Activated CD8-positive, alpha-beta T cell treated with anti-CD3 and anti-CD28 coated beads for 36 hours (primary cell): ENCODE measurements at regions not wholly inside any gene's neighbourhood (a gene's known extent, or its start where the extent isn't known, plus 50 kb on each side); places are given as distances from the start of the nearest gene placed in this dataset.
"Not testable (repeated sequence)": the region's sequence is repeated elsewhere in the genome, so short reads cannot be mapped to it uniquely, and the experiment has no call there.

Experiments
- ATAC-seq: fragments of 200-7000 bp; cut with Tn5 transposase; one replicate; pipeline ENCODE4 v1.10.0; 2021; ENCODE audit warnings: mild to moderate bottlenecking, moderate library complexity
- CTCF ChIA-PET: fragments of 350-600 bp; sonication (Branson Sonifier 250); formaldehyde crosslinking; loops from one replicate; lab custom pipeline; 2021; ENCODE audit warnings: antibody characterized with exemption; lab: Charles Lee
- POLR2A ChIA-PET: fragments of 350-600 bp; sonication (Branson Sonifier 250); formaldehyde crosslinking; loops from one replicate; lab custom pipeline; 2021; ENCODE audit warnings: antibody characterized with exemption; lab: Charles Lee
- DNase-seq: peaks from one replicate; pipeline ENCODE4 v3.0.0-alpha.2; 2020
- H3K27ac Mint-ChIP-seq: one replicate; pipeline ENCODE4 v1.8.0; 2021; ENCODE audit warnings: mild to moderate bottlenecking, mixed read lengths
- H3K27me3 Mint-ChIP-seq: one replicate; pipeline ENCODE4 v1.8.0; 2021; ENCODE audit warnings: mixed read lengths
- H3K36me3 Mint-ChIP-seq: one replicate; pipeline ENCODE4 v1.8.0; 2021; ENCODE audit warnings: low read depth, mixed read lengths
- H3K4me1 Mint-ChIP-seq: one replicate; pipeline ENCODE4 v1.8.0; 2021; ENCODE audit warnings: low read depth, mixed read lengths
- H3K4me3 Mint-ChIP-seq: one replicate; pipeline ENCODE4 v1.8.0; 2021; ENCODE audit warnings: mild to moderate bottlenecking, moderate library complexity, mixed read lengths
- H3K9me3 Mint-ChIP-seq: one replicate; pipeline ENCODE4 v1.8.0; 2021; ENCODE audit warnings: mixed read lengths
- intact Hi-C: fragments of 100-400 bp; cut with micrococcal nuclease; formaldehyde crosslinking; loops from one replicate; pipeline ENCODE4 v1.10.0; 2022
- TF ChIP-seq, protein P1 (sequence below): fragments of 200-600 bp; IDR thresholded peaks from one replicate; pipeline ENCODE4 v1.8.0; 2022; ENCODE audit warnings: antibody characterized with exemption, mild to moderate bottlenecking

DNA sequence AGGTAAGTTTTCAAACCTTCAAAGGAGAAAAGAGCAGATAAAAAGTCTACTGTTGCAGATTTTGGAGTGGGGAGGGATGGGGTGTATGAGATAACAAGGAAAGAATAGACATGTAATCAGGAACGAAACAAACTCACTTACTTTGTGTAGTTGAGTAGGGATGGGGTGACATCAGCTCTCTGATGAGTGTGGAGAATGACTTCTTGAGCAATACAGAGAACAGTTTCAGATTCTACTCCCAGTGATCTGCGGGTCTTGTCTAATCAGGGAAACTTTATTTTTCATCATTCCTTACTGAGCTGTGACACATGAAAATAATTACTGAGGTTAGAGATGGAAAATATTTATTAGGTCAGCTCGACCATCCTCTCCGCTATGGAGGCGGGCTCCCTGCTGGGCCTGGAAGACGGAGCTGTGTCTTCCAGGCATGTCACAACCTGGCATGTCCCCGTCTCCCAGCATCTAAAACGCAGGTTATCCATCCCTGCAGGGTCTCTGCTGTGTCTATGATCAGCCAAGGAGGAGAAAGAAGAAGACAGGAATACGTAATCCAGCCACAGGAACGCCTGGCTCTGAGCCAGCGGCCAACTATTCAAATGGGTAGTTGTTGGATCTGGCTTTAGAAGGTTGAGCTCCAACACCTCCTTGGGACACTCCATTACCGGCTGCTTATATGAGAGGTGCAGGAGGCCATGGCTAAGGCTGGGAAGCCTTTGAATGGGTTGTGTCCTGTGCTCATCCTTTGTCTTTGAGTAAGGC lies 99.0 kb upstream of the SATB2 start:
- no peak for ATAC-seq
- TF ChIP-seq, protein P1, sequence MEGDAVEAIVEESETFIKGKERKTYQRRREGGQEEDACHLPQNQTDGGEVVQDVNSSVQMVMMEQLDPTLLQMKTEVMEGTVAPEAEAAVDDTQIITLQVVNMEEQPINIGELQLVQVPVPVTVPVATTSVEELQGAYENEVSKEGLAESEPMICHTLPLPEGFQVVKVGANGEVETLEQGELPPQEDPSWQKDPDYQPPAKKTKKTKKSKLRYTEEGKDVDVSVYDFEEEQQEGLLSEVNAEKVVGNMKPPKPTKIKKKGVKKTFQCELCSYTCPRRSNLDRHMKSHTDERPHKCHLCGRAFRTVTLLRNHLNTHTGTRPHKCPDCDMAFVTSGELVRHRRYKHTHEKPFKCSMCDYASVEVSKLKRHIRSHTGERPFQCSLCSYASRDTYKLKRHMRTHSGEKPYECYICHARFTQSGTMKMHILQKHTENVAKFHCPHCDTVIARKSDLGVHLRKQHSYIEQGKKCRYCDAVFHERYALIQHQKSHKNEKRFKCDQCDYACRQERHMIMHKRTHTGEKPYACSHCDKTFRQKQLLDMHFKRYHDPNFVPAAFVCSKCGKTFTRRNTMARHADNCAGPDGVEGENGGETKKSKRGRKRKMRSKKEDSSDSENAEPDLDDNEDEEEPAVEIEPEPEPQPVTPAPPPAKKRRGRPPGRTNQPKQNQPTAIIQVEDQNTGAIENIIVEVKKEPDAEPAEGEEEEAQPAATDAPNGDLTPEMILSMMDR = no peak
- intact Hi-C loops = no loop called here
- no peaks in the 10 kb centered on the region for H3K4me1 Mint-ChIP-seq
- DNase-seq = no peak
- no peaks in the 10 kb centered on the region for H3K36me3 Mint-ChIP-seq
- no peaks in the 10 kb centered on the region for H3K27me3 Mint-ChIP-seq
- no peak overlapping the region for H3K4me3 Mint-ChIP-seq
- no peak overlapping the region for H3K27ac Mint-ChIP-seq
- no peaks in the 10 kb centered on the region for H3K9me3 Mint-ChIP-seq
- ChIA-PET POLR2A (no interaction called here), CTCF (no interaction called here)

DNA sequence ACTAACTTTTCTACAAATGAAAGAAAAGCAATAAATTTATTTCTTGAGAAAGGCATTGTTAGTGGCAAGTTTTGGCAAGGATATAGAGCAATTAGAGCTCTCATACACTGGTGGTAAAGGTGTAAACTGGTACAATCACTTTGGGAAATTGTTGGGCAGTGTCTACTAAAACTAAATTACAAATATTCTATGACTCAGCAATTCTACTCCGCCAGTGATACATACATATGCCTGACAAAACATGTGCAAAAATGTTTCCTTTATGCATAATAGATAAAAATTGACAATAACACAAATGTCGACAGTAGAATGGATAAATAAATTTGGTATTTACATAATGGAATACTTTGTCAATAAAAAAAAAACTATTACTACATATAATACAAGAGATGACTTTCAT lies 96.3 kb upstream of the SATB2 start:
- DNase-seq (no peak), ATAC-seq (no peak)
- TF ChIP-seq, protein P1 = no peak
- Mint-ChIP-seq H3K36me3 (no peaks in the 10 kb centered on the region), H3K27me3 (peaks cover 2% of the 10 kb centered on the region), H3K4me3 (no peak overlapping the region), H3K9me3 (peaks cover 1% of the 10 kb centered on the region), H3K4me1 (no peaks in the 10 kb centered on the region), H3K27ac (no peak overlapping the region)
- CTCF ChIA-PET = no interaction called here
- POLR2A ChIA-PET = no interaction called here
- intact Hi-C loops = no loop called here

DNA sequence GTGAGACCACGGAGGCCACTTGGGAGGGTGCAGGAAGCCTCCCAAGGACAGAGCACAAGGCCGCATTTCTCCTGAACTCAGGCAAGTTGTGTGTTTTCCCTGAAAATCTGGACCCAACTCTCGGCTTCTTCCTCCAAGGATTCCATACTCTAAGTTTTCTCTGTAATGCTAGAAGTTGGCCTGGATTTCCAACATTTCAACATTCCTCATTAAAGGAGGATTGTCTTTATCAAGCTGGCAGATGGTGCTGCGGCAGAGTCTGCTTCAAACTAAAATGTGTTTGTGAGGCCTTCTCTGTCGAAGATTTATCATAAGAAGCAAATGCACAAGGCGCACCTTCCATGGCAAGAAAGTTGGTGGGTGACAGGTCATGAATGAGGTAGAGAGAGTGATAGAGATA lies 94.4 kb upstream of the SATB2 start:
- no peaks in the 10 kb centered on the region for H3K4me1 Mint-ChIP-seq
- POLR2A ChIA-PET = no interaction called here
- peaks cover 1% of the 10 kb centered on the region for H3K9me3 Mint-ChIP-seq
- no peaks in the 10 kb centered on the region for H3K36me3 Mint-ChIP-seq
- DNase-seq = no peak
- no peak for ATAC-seq
- H3K4me3 Mint-ChIP-seq = no peak overlapping the region
- peaks cover 2% of the 10 kb centered on the region for H3K27me3 Mint-ChIP-seq
- CTCF ChIA-PET = no interaction called here
- TF ChIP-seq, protein P1 = no peak
- no peak overlapping the region for H3K27ac Mint-ChIP-seq
- intact Hi-C loops = no loop called here

DNA sequence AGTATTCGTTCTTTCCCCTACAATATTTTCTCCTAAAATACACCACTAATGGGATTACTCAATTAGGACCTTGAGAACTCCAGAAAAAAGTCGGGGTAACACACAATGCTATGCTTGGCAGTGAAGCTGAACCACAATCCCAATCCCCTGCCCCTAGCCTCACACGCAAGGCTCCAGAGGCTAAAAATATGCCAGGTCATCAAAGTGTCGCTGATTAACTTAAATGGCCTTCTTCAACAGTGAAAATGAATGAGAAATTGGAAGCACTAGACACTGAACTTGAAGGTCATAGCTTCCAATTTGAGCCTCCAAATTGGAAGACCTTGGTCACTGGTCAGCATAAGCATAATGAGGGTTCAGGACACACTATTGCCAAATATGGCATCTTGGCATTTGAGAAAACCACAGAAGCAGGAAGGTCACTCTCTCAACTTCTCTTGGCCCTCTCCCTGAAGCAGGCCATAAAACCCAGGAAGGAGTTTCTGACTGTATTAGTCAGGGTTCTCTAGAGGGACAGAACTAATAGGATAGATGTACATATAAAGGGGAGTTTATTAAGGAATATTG lies 86.0 kb upstream of the SATB2 start:
- no peak for DNase-seq
- TF ChIP-seq, protein P1 = no peak
- Mint-ChIP-seq H3K4me1 (no peaks in the 10 kb centered on the region), H3K4me3 (no peak overlapping the region), H3K27ac (no peak overlapping the region), H3K9me3 (no peaks in the 10 kb centered on the region), H3K27me3 (peaks cover 10% of the 10 kb centered on the region), H3K36me3 (no peaks in the 10 kb centered on the region)
- intact Hi-C loops = no loop called here
- POLR2A ChIA-PET = interaction anchor here (0.6 kb wide), 1 partner anchor 286 kb away, joined by 3 read pairs; no protein-coding TSS in a partner anchor
- CTCF ChIA-PET = interaction anchor here (0.9 kb wide), 1 partner anchor 55 kb away, joined by 3 read pairs; no protein-coding TSS in a partner anchor
- ATAC-seq = no peak

DNA sequence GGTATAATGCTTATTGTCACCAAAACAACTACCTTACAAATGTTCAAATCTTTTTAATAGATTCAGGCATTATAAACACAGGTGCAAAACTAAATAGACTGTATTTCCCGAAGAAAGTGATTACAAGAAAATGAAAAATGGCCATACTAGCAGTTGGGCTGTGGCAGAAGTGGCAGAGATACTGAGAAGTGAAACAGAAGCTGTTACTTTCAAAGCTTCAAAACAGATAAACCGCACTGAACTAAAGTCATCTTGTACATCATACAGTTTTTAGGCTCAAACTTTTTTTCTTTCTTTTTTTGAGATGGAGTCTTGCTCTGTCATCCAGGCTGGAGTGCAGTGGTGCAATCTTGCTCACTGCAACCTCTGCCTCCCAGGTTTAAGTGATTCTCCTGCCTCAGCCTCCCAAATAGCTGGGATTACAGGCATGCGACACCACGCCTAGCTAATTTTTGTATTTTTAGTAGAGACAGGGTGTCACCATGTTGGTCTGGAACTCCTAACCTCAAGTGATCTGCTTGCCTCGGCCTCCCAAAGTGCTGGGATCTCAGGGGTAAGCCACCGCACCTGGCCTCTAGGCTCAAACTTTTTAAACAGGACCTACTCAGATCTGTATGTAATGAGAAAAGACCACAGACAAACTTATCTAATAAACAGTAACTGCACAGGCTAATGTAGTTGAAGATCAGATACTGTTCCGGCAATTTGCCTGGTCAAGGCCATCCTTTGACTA lies 77.9 kb upstream of the SATB2 start:
- TF ChIP-seq, protein P1 = no peak
- DNase-seq = no peak
- Mint-ChIP-seq H3K9me3 (peaks cover 4% of the 10 kb centered on the region), H3K27me3 (no peaks in the 10 kb centered on the region), H3K4me3 (no peak overlapping the region), H3K36me3 (no peaks in the 10 kb centered on the region), H3K27ac (no peak overlapping the region), H3K4me1 (no peaks in the 10 kb centered on the region)
- CTCF ChIA-PET = no interaction called here
- intact Hi-C loops = no loop called here
- no peak for ATAC-seq
- POLR2A ChIA-PET = no interaction called here

DNA sequence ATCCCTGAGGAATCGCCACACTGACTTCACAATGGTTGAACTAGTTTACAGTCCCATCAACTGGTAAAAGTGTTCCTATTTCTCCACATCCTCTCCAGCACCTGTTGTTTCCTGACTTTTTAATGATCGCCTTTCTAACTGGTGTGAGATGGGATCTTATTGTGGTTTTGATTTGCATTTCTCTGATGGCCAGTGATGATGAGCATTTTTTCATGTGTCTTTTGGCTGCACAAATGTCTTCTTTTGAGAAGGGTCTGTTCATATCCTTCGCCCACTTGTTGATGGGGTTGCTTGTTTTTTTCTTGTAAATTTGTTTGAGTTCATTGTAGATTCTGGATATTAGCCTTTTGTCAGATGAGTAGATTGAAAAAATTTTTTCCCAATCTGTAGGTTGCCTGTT lies 76.1 kb upstream of the SATB2 start:
- H3K4me1 Mint-ChIP-seq, POLR2A ChIA-PET, H3K36me3 Mint-ChIP-seq, H3K4me3 Mint-ChIP-seq, DNase-seq, intact Hi-C loops, H3K27ac Mint-ChIP-seq, H3K27me3 Mint-ChIP-seq, H3K9me3 Mint-ChIP-seq, CTCF ChIA-PET, ATAC-seq: not testable (repeated sequence)
